H9 (cell line): ENCODE measurements at regions not wholly inside any gene's neighbourhood (a gene's known extent, or its start where the extent isn't known, plus 50 kb on each side); places are given as distances from the start of the nearest gene placed in this dataset.

Experiments used
- DNase-seq: peaks from one replicate; pipeline ENCODE4 v3.0.0-alpha.2; 2017
- H2AFZ ChIP-seq: one replicate; pipeline ENCODE4 v1.6.1; 2013; ENCODE audit warnings: mild to moderate bottlenecking, low read length, control low read depth, moderate library complexity
- H2AK5ac ChIP-seq: 2 replicates; pipeline ENCODE4 v1.6.1; 2013; ENCODE audit warnings: low read length, control low read depth, mixed read lengths; ENCODE audit not compliant: insufficient read length
- H2BK120ac ChIP-seq: one replicate; pipeline ENCODE4 v1.6.1; 2013; ENCODE audit warnings: low read depth, mild to moderate bottlenecking, low read length, control low read depth, inconsistent platforms; ENCODE audit not compliant: poor library complexity, severe bottlenecking
- H2BK12ac ChIP-seq: 2 replicates; pipeline ENCODE4 v1.6.1; 2013; ENCODE audit warnings: low read length, control low read depth, mixed read lengths, low read depth; ENCODE audit not compliant: insufficient read length
- H2BK15ac ChIP-seq: 2 replicates; pipeline ENCODE4 v1.6.1; 2013; ENCODE audit warnings: low read depth, low read length, control low read depth
- H2BK20ac ChIP-seq: one replicate; pipeline ENCODE4 v1.6.1; 2013; ENCODE audit warnings: low read depth, mild to moderate bottlenecking, low read length, control low read depth, inconsistent platforms; ENCODE audit not compliant: poor library complexity, severe bottlenecking
- H2BK5ac ChIP-seq: 2 replicates; pipeline ENCODE4 v1.6.1; 2013; ENCODE audit warnings: low read length, control low read depth, mixed read lengths; ENCODE audit not compliant: insufficient read length
- H3K14ac ChIP-seq: 2 replicates; pipeline ENCODE4 v1.6.1; 2013; ENCODE audit warnings: low read length, control low read depth; ENCODE audit not compliant: insufficient read depth
- H3K18ac ChIP-seq: 2 replicates; pipeline ENCODE4 v1.6.1; 2013; ENCODE audit warnings: low read depth, mild to moderate bottlenecking, mixed read lengths, low read length, control low read depth; ENCODE audit not compliant: insufficient read length
- H3K23ac ChIP-seq: 2 replicates; pipeline ENCODE4 v1.6.1; 2013; ENCODE audit warnings: low read length, control low read depth, mixed read lengths, low read depth; ENCODE audit not compliant: insufficient read length
- H3K23me2 ChIP-seq: 2 replicates; pipeline ENCODE4 v1.6.1; 2013; ENCODE audit warnings: low read depth, mild to moderate bottlenecking, mixed read lengths, low read length, control low read depth; ENCODE audit not compliant: insufficient read length, poor library complexity, severe bottlenecking
- H3K27ac ChIP-seq: 2 replicates; pipeline ENCODE4 v1.5.1; 2013; ENCODE audit warnings: low read length, control low read depth, mixed read lengths, low read depth; ENCODE audit not compliant: insufficient read length
- H3K27me3 ChIP-seq: 2 replicates; pipeline ENCODE4 v1.6.1; 2013; ENCODE audit warnings: low read length, control low read depth, inconsistent platforms; ENCODE audit not compliant: insufficient read depth
- H3K4ac ChIP-seq: 2 replicates; pipeline ENCODE4 v1.6.1; 2013; ENCODE audit warnings: low read depth, mild to moderate bottlenecking, control low read depth, inconsistent platforms, low read length, moderate library complexity
- H3K4me1 ChIP-seq: 2 replicates; pipeline ENCODE4 v1.6.1; 2013; ENCODE audit warnings: low read length, control low read depth, inconsistent platforms; ENCODE audit not compliant: insufficient read depth
- H3K4me2 ChIP-seq: 2 replicates; pipeline ENCODE4 v1.6.1; 2013; ENCODE audit warnings: low read length, control low read depth, mixed read lengths; ENCODE audit not compliant: insufficient read length, insufficient read depth
- H3K56ac ChIP-seq: 2 replicates; pipeline ENCODE4 v1.6.1; 2013; ENCODE audit warnings: low read depth, mild to moderate bottlenecking, mixed read lengths, low read length, control low read depth; ENCODE audit not compliant: insufficient read length
- H3K79me1 ChIP-seq: 2 replicates; pipeline ENCODE4 v1.6.1; 2013; ENCODE audit warnings: low read depth, mild to moderate bottlenecking, moderate library complexity, low read length, control low read depth, inconsistent platforms; ENCODE audit not compliant: insufficient read depth, poor library complexity, severe bottlenecking
- H3K79me2 ChIP-seq: 2 replicates; pipeline ENCODE4 v1.6.1; 2013; ENCODE audit warnings: low read length, control low read depth, inconsistent platforms; ENCODE audit not compliant: insufficient read depth
- H3K9ac ChIP-seq: 2 replicates; pipeline ENCODE4 v1.6.1; 2013; ENCODE audit warnings: low read length, control low read depth, mixed read lengths; ENCODE audit not compliant: insufficient read length; ENCODE audit errors: extremely low read depth
- H3K9me3 ChIP-seq: one replicate; pipeline ENCODE4 v1.6.1; 2013; ENCODE audit warnings: low read depth, low read length, inconsistent platforms; ENCODE audit not compliant: control insufficient read depth
- H3T11ph ChIP-seq: one replicate; pipeline ENCODE4 v1.6.1; 2013; ENCODE audit warnings: mild to moderate bottlenecking, low read length, control low read depth, inconsistent platforms
- H4K20me1 ChIP-seq: one replicate; pipeline ENCODE4 v1.6.1; 2013; ENCODE audit not compliant: control insufficient read depth, insufficient read length, insufficient read depth
- H4K5ac ChIP-seq: 2 replicates; pipeline ENCODE4 v1.6.1; 2013; ENCODE audit warnings: low read depth, mild to moderate bottlenecking, mixed read lengths, low read length, control low read depth; ENCODE audit not compliant: insufficient read length
- H4K8ac ChIP-seq: replicated peaks from 2 replicates; pipeline ENCODE4 v1.6.1; 2013; ENCODE audit warnings: low read length, control low read depth, mixed read lengths, low read depth; ENCODE audit not compliant: insufficient read length
- H4K91ac ChIP-seq: 2 replicates; pipeline ENCODE4 v1.6.1; 2013; ENCODE audit warnings: low read depth, mild to moderate bottlenecking, moderate library complexity, mixed read lengths, low read length, control low read depth; ENCODE audit not compliant: insufficient read length
- H3K27ac Mint-ChIP-seq, 3 experiments: 2 replicates in 2 of 3; 3 replicates in 1 of 3; pipeline ENCODE4 v1.8.0; 2020 to 2021; ENCODE audit warnings: mixed read lengths in 3 of 3, mild to moderate bottlenecking in 1 of 3, moderate library complexity in 1 of 3
- H3K27me3 Mint-ChIP-seq: 2 replicates; pipeline ENCODE4 v1.8.0; 2021; ENCODE audit warnings: low read depth, mild to moderate bottlenecking, moderate library complexity, mixed read lengths
- H3K36me3 Mint-ChIP-seq, 3 experiments: 2 replicates in 2 of 3; 3 replicates in 1 of 3; pipeline ENCODE4 v1.8.0; 2020 to 2021; ENCODE audit warnings: low read depth in 3 of 3, mixed read lengths in 3 of 3; ENCODE audit not compliant: insufficient read depth in 1 of 3
- H3K4me1 Mint-ChIP-seq, 2 experiments: 2 replicates each; pipeline ENCODE4 v1.8.0; 2020; ENCODE audit warnings: mixed read lengths in 2 of 2
- H3K4me3 Mint-ChIP-seq, 2 experiments: 2 replicates in 1 of 2; 3 replicates in 1 of 2; pipeline ENCODE4 v1.8.0; 2020 to 2021; ENCODE audit warnings: mild to moderate bottlenecking in 2 of 2, mixed read lengths in 2 of 2, moderate library complexity in 1 of 2
- H3K9me3 Mint-ChIP-seq, 2 experiments: 2 replicates in 1 of 2; 3 replicates in 1 of 2; pipeline ENCODE4 v1.8.0; 2020; ENCODE audit warnings: mild to moderate bottlenecking in 2 of 2, mixed read lengths in 2 of 2, moderate library complexity in 1 of 2
- CTCF ChIP-seq: fragments of 200-600 bp; sonication (generic); conservative IDR thresholded peaks from 3 replicates; pipeline ENCODE4 v1.8.0; 2021; ENCODE audit warnings: antibody characterized with exemption, mild to moderate bottlenecking
- WGBS: extraction: QIAGEN DNeasy Blood & Tissue Kit; methylation state at CpG from one replicate; pipeline ENCODE4 v1.1.7; 2013; ENCODE audit warnings: missing lambda C conversion rate, low lambda C conversion rate, mixed read lengths; ENCODE audit not compliant: insufficient read length; ENCODE audit errors: extremely low coverage; 5-methylcytosine and 5-hydroxymethylcytosine counted together

- Mint-ChIP-seq H3K27ac (no peak overlapping the region), H3K36me3 (no peaks in the 10 kb centered on the region), H3K27me3 (no peaks in the 10 kb centered on the region; the same call in 1 of the 2 replicates), H3K4me3 (no peak overlapping the region), H3K4me1 (peaks cover 6 to 7% of the 10 kb centered on the region in 2 experiments; a peak in 3 of 4 replicates), H3K9me3 (no peaks in the 10 kb centered on the region)
- Histone ChIP-seq H3K27ac (no peak overlapping the region), H2BK5ac (no peak overlapping the region), H2BK20ac (no peak overlapping the region), H3K23ac (no peak overlapping the region), H3K56ac (no peak overlapping the region), H3K4me1 (no peaks in the 10 kb centered on the region; the same call in 1 of the 2 replicates), H4K5ac (no peak overlapping the region), H3K27me3 (no peaks in the 10 kb centered on the region), H3K14ac (no peak overlapping the region), H3K9ac (no peak overlapping the region), H2BK120ac (no peak overlapping the region), H4K20me1 (no peaks in the 10 kb centered on the region), H3K23me2 (no peaks in the 10 kb centered on the region), H2BK15ac (no peak overlapping the region), H3K4me2 (no peak overlapping the region), H3K9me3 (no peaks in the 10 kb centered on the region), H4K91ac (no peak overlapping the region), H4K8ac (no peak overlapping the region), H3K79me2 (no peaks in the 10 kb centered on the region), H2BK12ac (no peak overlapping the region), H3K18ac (no peak overlapping the region), H3K79me1 (no peaks in the 10 kb centered on the region), H3T11ph (no peak overlapping the region), H3K4ac (no peak overlapping the region), H2AK5ac (no peak overlapping the region), H2AFZ (no peak overlapping the region)
- WGBS: no CpG with 5 or more reads among the region's 6 CpGs
- DNase-seq: no peak
- TF ChIP-seq CTCF: no peak
These were observed 107.2 kb upstream of the EDEM3 start for GRCh38 chr1:184861755-184862336.
